Heart left ventricle (tissue), 13 donors: ENCODE measurements at regions not wholly inside any gene's neighbourhood (a gene's known extent, or its start where the extent isn't known, plus 50 kb on each side); places are given as distances from the start of the nearest gene placed in this dataset.

Source experiments
- CTCF ChIP-seq, 12 donors: fragments of 200-600 bp; sonication (generic) in 4 of 12; IDR thresholded peaks; one replicate each; pipeline versions ENCODE4 v1.5.0 to v1.8.0; 2018 to 2022; ENCODE audit warnings: antibody characterized with exemption in 12 of 12, mild to moderate bottlenecking in 5 of 12
- POLR2A ChIP-seq, 2 donors: fragments of 450-650 bp; IDR thresholded peaks; one replicate each; pipeline ENCODE4 v1.6.1; 2017; ENCODE audit warnings: antibody characterized with exemption in 2 of 2, mild to moderate bottlenecking in 2 of 2, moderate library complexity in 2 of 2
- donor health status: ischemic (EF 13 %, LVEDD 7.1; RV severe dilation, severe dysfunction).
- donor health status: DM: no; HTN: yes; CAD: no.
- donor health status: DM: no; HTN: no; CAD: no.
- donor health status: ischemic (EF 25% LVEDD 6.9; RV normal size, moderate dysfunction).
- donor health status: ischemic (EF 25% LVEDD 5.7; RV mildly dilated, moderate dysfunction).
- donor health status: ischemic (EF 35%, LVEDD 5.7; RV mildly dilated, moderate dysfunction).
- donor health status: nonischemic (EF 11% LVEDD 7.7; RV severe dilation, severe dysfunction).
- donor health status: DM: yes; HTN: yes; CAD: no.
- donor health status: PGD.
- donor health status: ischemic (EF 29% LVEDD 5.4; RV normal size, mild dysfunction).
- donor health status: nonischemic (EF 23%, LVEDD 6.1; RV moderate dilation, normal function).

- TF ChIP-seq CTCF (IDR thresholded peaks at IDR 0.05) (no peak), POLR2A (IDR thresholded peaks at IDR 0.05) (no peak)
Observed at GRCh38 chr2:41026613-41027012, 574.7 kb upstream of the SLC8A1 start.
